Stimulated activated CD8-positive, alpha-beta memory T cell treated with anti-CD3 and anti-CD28 coated beads, Interleukin-7, amount 100 ng/mL, for 48 hours (primary cell): ENCODE measurements at regions not wholly inside any gene's neighbourhood (a gene's known extent, or its start where the extent isn't known, plus 50 kb on each side); places are given as distances from the start of the nearest gene placed in this dataset.
A peak's percentile ranks its signal among the peaks of the same experiment; 100 is the strongest.

Experiments
- DNase-seq, 2 donors: peaks; one replicate each; pipeline ENCODE4 v3.0.0-alpha.2; 2020; ENCODE audit warnings: low read depth in 1 of 2; ENCODE audit errors: extremely low read depth in 1 of 2

GRCh38 chr19:5237190-5237780 lies 103.3 kb downstream of the PTPRS start:
- DNase-seq, result no peak

DNA sequence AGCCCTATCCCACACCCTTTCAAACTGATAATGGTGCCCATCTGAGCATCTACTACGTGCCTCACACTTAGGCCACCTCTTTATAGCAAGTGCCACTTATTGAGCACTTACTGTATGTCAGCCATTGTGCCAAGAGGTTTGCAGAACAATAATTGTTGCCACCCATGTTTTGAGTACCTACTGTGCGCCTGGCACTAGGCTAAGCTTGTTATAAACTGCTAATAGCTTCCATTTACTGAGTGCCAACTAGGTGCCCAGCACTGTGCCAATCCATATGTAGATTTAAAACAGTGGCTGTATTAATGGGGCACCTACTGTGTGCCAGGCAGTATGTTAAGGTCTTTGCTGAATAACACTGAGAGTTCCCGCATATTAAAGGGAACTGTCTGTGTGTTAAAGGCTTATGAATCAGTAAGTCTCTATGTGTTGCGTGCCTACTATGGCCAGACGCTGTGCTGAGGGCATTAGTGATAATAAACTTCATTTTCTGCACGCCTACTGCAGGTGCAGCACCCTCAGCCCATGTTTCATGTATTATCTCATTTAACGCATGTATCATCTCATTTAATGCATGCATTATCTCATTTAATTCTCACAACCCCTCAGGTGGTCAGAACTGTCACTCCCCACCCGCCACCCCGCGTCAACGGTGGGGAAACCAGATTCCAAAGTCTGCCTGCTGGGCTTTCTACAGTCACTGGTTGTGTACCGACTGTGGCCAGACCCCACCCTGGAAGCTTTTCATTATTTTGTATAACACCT lies 105.0 kb downstream of the PTPRS start:
- no peak for DNase-seq

GRCh38 chr19:5234412-5234811 lies 106.2 kb downstream of the PTPRS start:
- DNase-seq, result no peak

GRCh38 chr19:5232798-5233505 lies 107.7 kb downstream of the PTPRS start:
- no peak for DNase-seq

DNA sequence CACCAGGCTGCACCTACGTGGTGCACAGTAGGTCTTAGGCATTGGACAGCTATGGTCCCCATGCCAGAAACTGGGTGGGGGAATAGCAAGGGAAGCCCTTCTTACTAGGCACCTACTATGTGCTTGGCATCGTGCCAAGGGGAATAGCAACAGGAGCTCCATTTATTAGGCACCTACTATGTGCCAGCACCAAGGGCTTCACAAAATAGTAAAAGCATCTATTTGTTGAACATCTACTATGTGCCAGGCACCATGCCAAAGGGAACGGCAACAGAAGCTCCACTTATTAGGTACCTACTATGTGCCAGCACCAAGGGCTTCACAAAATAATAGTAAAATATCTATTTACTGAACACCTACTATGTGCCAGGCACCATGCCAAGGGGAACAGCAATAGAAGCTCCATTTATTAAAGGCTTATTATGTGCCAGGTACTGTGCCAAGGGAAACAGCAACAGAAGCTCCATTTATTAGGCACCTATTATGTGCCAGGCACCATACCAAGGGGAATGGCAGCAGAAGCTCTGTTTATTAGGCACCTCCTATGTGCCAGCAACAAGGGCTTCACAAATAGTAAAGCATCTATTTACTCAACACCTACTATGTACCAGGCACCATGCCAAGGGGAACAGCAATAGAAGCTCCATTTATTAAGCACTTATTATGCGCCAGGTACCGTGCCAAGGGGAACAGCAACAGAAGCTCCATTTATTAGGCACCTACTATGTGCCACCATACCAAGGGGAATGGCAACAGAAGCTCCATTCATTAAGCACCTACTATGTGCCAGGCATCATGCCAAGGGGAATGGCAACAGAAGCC lies 108.5 kb downstream of the PTPRS start:
- no peak for DNase-seq

GRCh38 chr19:5230730-5231555 lies 109.7 kb downstream of the PTPRS start:
- DNase-seq, result no peak

GRCh38 chr19:5229778-5230335 lies 110.8 kb downstream of the PTPRS start:
- DNase-seq, result no peak

- no peak for DNase-seq
Observed at GRCh38 chr19:5228932-5229777, 111.5 kb downstream of the PTPRS start.

GRCh38 chr19:5228490-5228889 lies 112.1 kb downstream of the PTPRS start:
- DNase-seq, result no peak

- peak in 1 of 2 donors; percentile 12 for DNase-seq
Observed at GRCh38 chr19:5225486-5226345, 114.9 kb downstream of the PTPRS start.

DNA sequence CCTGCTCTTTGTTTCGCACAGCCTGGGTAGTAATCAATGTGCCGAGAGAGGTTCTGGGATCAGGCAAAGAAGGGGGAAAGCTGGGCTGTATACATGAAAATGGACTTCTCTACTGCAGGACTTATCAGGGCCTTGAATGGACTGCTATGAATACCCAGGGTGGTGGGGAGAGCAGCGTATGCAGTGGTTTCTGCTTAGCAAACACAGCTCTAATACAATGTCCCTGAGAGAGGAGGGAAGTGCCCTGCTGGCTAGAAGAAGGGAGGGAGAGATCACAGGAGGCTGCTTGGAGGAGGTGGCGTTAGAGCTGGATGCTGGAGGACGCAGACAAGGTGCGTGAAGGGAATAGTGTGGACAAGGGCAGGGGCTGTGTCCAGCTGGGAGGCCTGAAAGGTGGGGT lies 116.1 kb downstream of the PTPRS start:
- no peak for DNase-seq

- DNase-seq, result no peak
Observed at GRCh38 chr19:5222821-5223321, 117.7 kb downstream of the PTPRS start.

DNA sequence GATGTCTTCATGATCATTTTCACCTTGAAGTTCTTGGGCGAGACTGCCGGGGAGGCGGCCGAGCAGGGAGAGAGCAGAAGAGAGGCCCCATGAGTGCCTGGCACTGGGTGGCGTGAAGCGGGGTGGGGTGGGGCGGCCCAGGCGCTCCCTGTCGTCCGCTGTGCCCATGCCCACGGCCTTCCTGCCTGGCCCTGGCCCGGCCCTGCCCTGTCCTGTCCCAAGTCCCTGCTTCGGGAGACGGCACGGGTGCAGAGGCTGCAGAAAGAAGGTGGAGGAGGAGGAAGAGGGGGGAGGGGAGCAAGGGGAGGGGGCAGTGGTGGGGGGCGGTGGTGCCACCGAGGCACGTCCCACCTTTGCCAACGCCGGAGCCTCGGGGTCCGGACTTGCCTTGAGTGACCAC lies 118.4 kb downstream of the PTPRS start:
- no peak for DNase-seq

DNA sequence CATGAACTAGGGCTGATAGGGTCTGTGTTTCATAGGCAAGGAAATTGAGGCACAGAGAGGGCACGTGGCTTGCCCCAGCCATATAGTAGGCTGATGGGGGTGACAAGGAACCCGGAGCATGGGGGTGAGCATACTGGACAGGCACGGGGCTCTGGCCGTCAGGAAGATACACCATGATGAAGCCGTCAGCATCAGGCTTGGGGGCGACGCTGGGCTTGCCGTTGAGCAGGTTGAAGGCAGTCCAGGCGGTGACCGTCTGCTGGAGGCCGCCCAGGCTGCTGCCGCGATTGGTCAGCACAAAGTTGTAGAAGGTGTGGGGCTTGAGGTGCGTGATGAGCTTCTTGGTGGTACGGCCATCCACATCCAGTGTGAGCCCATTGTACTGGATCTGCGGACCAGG lies 119.7 kb downstream of the PTPRS start:
- no peak for DNase-seq

GRCh38 chr19:5220361-5220760 lies 120.3 kb downstream of the PTPRS start:
- DNase-seq, result no peak

- no peak for DNase-seq
Observed at GRCh38 chr19:5219551-5220304, 120.9 kb downstream of the PTPRS start.

- no peak for DNase-seq
Observed at GRCh38 chr19:5218963-5219530, 121.6 kb downstream of the PTPRS start.
